GM13976 (cell line): ENCODE measurements at regions not wholly inside any gene's neighbourhood (a gene's known extent, or its start where the extent isn't known, plus 50 kb on each side); places are given as distances from the start of the nearest gene placed in this dataset.

Experiments
- DNase-seq: peaks from one replicate; pipeline ENCODE4 v3.0.0; 2012; ENCODE audit warnings: low spot score
- in situ Hi-C: fragments of 300-500 bp; cut with MboI; formaldehyde crosslinking; loops from one replicate; pipeline ENCODE4 v1.12.0; 2022; ENCODE audit warnings: low sequenced_read_pairs, mixed read lengths, inconsistent platforms; ENCODE audit not compliant: unreplicated experiment
- TF ChIP-seq, protein P1 (sequence below): IDR thresholded peaks from 2 replicates; pipeline ENCODE4 v1.5.1; 2012; ENCODE audit warnings: borderline replicate concordance, mild to moderate bottlenecking; ENCODE audit not compliant: insufficient read depth; ENCODE audit errors: extremely low read depth, missing control alignments, control extremely low read depth

DNA sequence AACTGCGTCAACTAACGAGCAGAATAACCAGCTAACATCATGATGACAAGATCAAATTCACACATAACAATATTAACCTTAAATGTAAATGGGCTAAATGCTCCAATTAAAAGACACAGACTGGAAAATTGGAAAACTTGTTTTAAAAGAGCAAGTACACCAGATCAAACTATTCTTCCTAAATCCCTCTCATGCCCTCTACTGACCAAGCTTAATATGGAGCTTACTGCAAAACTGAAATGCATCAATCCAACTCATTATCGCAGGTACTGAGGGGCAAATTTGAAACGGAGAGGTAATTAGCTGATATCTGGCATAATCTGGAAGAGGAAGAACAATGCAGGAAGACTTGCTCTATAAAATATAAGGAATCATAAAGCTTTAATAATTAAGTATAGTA, 1223.8 kb downstream of the NXPH1 start:
- DNase-seq, result no peak
- in situ Hi-C loops, result no loop called here
- TF ChIP-seq, protein P1, sequence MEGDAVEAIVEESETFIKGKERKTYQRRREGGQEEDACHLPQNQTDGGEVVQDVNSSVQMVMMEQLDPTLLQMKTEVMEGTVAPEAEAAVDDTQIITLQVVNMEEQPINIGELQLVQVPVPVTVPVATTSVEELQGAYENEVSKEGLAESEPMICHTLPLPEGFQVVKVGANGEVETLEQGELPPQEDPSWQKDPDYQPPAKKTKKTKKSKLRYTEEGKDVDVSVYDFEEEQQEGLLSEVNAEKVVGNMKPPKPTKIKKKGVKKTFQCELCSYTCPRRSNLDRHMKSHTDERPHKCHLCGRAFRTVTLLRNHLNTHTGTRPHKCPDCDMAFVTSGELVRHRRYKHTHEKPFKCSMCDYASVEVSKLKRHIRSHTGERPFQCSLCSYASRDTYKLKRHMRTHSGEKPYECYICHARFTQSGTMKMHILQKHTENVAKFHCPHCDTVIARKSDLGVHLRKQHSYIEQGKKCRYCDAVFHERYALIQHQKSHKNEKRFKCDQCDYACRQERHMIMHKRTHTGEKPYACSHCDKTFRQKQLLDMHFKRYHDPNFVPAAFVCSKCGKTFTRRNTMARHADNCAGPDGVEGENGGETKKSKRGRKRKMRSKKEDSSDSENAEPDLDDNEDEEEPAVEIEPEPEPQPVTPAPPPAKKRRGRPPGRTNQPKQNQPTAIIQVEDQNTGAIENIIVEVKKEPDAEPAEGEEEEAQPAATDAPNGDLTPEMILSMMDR, result no peak

DNA sequence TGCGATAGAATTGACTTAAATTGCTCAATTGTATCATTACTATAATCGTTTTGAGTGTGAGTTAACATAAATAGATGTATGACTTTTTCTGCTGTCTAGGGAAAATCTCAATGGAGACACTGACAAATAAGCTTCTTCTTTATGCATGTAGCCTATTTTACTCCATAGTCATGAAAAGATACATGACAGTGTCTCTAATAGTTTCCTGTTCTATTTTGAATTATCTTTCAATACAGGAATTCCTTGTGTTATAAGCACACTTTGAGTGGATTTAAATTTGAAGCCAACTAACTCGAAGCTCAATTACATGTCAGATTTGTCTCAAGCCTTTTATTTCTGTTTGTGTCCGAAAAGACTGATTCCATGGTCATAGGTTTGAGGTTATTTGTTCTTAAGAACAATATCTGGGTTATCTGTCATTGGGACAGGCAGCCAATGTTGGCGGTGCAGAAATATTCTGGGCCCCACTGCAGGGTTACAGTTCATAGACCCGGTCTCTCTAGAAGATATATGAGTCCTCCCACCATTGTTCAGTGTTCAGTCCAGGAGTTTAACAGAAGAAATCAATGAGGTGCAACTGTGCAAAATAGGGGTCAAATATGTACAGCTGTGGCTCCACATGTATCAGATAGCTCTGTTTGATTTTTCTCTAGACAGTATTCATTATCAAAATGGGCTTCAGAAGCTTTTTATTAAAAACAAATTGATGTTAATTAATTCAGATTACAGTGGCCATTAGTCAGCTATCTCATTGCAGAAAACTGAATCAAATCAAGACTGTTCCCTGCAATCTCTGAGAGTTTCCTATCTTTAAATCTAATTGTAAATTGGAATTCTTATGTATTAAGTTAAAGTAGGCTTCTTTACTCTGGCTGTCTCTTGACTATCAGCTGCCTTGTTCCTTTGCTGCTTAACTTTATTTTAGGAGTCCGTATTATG, 1238.8 kb downstream of the NXPH1 start:
- TF ChIP-seq, protein P1, result no peak
- in situ Hi-C loops, result no loop called here
- DNase-seq, result no peak

DNA sequence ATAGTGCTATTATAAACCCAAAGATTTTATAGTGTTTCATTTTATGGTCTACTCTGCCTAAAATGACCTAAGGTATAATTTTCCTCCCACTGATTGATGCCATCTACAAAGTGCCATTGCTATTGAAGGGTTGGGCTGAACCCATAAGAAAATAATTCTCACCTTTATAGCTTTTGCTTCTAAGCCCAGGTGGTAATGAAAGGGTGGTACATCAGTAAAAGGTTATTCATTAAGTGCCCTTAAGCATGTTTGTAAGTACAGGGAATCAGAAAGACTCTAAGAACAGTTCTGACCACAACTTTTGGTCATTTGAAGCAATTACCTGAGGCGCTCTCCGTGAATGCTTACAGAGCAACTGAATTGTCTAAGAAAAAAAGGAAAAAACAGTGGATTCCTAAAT, 1247.3 kb downstream of the NXPH1 start:
- TF ChIP-seq, protein P1, result no peak
- in situ Hi-C loops, result no loop called here

DNA sequence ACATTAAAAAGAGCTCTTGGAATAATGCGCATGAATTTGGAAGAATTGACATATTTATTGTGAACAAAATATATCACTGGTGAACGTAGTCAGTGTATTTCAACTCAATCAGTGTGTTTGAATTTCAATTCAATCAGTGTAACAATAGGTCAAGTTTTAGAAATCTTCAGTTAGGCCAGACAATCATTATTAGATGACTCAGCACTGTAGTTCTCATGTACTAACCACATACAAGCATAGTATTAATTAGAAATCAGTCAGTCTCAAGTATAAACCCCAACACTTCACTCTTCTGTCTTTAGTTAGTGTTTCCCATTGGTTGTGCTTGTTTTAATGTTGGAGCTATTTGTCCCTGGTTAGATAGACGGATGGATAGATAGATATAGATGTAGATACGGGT, 1247.9 kb downstream of the NXPH1 start:
- TF ChIP-seq, protein P1, result no peak
- no peak for DNase-seq
- in situ Hi-C loops, result no loop called here

More for the DNA sequence above, 1247.3 kb downstream of the NXPH1 start:
- DNase-seq, result no peak

DNA sequence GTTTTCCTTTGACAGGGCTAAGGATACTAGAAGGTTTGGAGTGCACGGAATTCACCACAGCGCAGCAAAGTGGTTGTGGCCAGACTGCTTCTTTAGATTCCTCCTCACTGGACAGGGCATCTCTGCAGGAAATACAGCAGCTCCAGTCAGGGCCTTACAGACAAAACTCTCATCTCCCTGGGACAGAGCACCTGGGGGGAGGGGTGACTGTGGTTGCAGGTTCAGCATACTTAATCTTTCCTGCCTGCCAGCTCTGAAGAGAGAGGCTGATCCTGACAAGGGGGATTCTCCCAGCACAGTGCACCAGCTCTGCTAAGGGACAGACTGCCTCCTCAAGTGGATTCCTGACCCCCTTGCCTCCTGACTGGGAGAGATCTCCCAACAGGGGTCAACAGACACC, 1257.9 kb downstream of the NXPH1 start:
- TF ChIP-seq, protein P1, result no peak
- in situ Hi-C loops, result no loop called here
- DNase-seq, result no peak

DNA sequence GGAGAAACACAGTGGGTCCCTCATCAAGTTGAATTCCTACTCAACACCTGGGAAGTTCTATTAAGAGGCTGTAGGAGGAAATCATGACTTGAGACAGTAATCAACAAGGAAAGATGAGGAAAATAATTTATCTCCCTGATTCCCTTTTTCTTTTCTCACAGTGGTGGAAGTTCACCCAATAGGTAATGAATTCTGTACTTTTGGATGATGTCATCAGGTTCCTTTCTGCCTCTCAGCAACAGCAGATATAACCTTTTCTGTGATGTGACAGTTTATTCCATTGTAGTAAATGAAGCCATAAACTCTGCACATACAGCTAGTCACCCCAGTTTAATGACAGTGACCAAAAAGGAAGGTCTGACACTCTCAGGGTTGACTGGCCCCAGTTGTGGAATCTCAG, 1265.0 kb downstream of the NXPH1 start:
- in situ Hi-C loops, result no loop called here
- DNase-seq, result no peak
- TF ChIP-seq, protein P1, result no peak
